ENCODE measurements at regions not wholly inside any gene's neighbourhood (a gene's known extent, or its start where the extent isn't known, plus 50 kb on each side); places are given as distances from the start of the nearest gene placed in this dataset.

DNA sequence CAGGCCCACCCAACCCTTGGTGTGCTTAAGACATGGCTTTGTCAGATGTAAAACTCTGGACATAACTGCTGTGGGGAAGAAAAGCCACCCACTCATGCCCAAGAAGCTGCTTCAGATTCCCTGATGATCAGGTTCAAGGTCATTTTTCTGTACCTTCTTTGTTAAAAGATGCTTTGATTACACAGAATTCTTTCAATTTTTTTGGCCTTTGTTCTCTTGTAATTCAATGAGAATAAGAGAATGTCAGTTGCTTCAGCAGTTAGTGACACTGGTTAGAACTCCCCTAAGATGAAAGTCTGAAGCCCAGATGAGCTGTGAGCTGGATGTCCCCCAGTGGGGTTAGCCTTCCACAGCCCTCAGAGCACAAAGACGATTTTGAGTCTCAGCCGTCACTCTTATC is 152.7 kb downstream of the CHRM3 start:
- no peaks in the 10 kb centered on the region for H3K4me1 ChIP-seq (ENCODE audit: control insufficient read depth, insufficient read depth, low read length)
- H3K27me3 ChIP-seq (ENCODE audit: control insufficient read depth, insufficient read depth, low read length): no peaks in the 10 kb centered on the region
- H3K9me3 ChIP-seq (ENCODE audit: control insufficient read depth, insufficient read depth, low read length): no peaks in the 10 kb centered on the region
- no peaks in the 10 kb centered on the region for H3K36me3 ChIP-seq (ENCODE audit: control insufficient read depth, insufficient read depth, low read length)
- H3K9ac ChIP-seq (ENCODE audit: low read depth, low read length): no peak overlapping the region
- no peak overlapping the region for H3K4me3 ChIP-seq (ENCODE audit: low read depth, low read length)

DNA sequence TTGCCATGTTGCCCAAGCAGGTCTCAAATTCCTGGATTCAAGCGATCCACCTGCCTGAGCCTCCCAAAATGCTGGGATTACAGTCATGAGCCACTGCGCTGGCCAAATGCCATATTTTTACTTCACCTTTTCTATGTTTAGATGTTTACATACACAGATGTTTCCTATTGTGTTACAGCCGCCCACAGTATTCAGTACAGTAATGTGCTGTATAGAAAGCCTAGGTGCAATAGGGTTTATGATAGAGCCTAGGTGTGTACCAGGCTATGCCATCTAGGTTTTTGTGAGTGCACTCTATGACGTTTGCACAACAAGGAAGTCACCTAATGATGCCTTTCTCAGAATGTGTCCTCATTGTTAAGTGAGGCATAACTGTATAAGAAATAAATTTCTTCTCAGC is 153.4 kb downstream of the CHRM3 start:
- Histone ChIP-seq H3K4me1 (ENCODE audit: control insufficient read depth, insufficient read depth, low read length) (no peaks in the 10 kb centered on the region), H3K4me3 (ENCODE audit: low read depth, low read length) (no peak overlapping the region), H3K9me3 (ENCODE audit: control insufficient read depth, insufficient read depth, low read length) (no peaks in the 10 kb centered on the region), H3K36me3 (ENCODE audit: control insufficient read depth, insufficient read depth, low read length) (no peaks in the 10 kb centered on the region), H3K27me3 (ENCODE audit: control insufficient read depth, insufficient read depth, low read length) (no peaks in the 10 kb centered on the region), H3K9ac (ENCODE audit: low read depth, low read length) (no peak overlapping the region)

DNA sequence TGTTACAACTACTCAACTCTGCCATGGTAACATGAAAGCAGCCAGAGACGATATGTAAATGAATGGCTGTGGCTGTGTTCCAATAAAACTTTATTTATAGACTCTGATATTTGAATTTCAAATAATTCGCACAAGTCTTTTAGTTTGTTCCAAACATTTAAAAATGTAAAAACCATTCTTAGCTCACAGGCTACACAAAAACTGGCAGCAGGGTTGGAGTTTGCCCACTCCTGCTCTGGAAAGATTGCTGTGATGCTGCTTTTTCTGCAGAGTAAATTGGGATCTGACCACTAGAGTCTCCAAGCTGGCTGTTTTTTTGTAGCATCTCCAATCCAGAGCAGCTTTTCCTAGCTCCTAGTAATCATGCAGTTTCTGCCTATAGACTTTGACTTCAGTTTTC is 157.5 kb downstream of the CHRM3 start:
- no peaks in the 10 kb centered on the region for H3K9me3 ChIP-seq (ENCODE audit: control insufficient read depth, insufficient read depth, low read length)
- no peaks in the 10 kb centered on the region for H3K27me3 ChIP-seq (ENCODE audit: control insufficient read depth, insufficient read depth, low read length)
- H3K36me3 ChIP-seq (ENCODE audit: control insufficient read depth, insufficient read depth, low read length): no peaks in the 10 kb centered on the region
- H3K4me3 ChIP-seq (ENCODE audit: low read depth, low read length): no peak overlapping the region
- no peaks in the 10 kb centered on the region for H3K4me1 ChIP-seq (ENCODE audit: control insufficient read depth, insufficient read depth, low read length)
- H3K9ac ChIP-seq (ENCODE audit: low read depth, low read length): no peak overlapping the region

DNA sequence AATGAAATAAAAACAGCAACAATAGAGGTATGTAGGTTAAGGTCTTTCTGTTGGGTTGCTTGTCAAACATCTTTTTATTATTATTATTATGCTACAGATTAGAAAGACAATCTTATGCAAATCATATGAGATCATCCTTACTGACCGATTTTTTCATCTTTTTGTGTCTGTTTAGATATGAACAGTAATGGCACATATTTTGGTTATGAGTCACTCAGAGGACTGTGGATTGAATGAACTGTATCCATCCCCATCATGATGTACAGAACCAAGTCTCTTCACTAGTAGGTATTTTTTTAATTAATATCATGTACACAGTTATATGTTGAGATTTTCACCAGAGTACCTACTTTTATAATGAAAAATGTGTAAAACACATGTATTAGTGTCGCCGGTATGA is 159.1 kb downstream of the CHRM3 start:
- Histone ChIP-seq H3K27me3 (ENCODE audit: control insufficient read depth, insufficient read depth, low read length) (no peaks in the 10 kb centered on the region), H3K4me3 (ENCODE audit: low read depth, low read length) (no peak overlapping the region), H3K9ac (ENCODE audit: low read depth, low read length) (no peak overlapping the region), H3K4me1 (ENCODE audit: control insufficient read depth, insufficient read depth, low read length) (no peaks in the 10 kb centered on the region), H3K36me3 (ENCODE audit: control insufficient read depth, insufficient read depth, low read length) (no peaks in the 10 kb centered on the region), H3K9me3 (ENCODE audit: control insufficient read depth, insufficient read depth, low read length) (no peaks in the 10 kb centered on the region)

DNA sequence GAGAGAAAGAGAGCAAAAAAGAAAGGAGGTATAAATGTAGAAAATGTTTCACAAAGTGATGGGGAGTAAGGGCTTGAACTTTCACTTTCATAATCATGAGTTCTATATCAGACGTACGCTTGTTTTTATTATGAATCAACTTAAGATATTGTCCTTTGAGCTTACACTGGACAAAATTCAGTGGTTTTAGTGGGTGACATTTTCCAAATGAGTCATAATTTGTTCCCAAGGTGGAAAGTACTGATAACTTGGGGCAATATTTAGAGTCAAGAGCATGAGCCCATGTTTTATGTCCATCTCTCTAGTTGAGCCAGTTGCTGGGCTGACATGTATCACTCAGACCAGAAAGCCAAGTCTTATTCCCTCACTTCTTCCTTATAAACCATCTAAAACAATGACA is 161.6 kb downstream of the CHRM3 start:
- no peaks in the 10 kb centered on the region for H3K27me3 ChIP-seq (ENCODE audit: control insufficient read depth, insufficient read depth, low read length)
- H3K9ac ChIP-seq (ENCODE audit: low read depth, low read length): no peak overlapping the region
- no peaks in the 10 kb centered on the region for H3K4me1 ChIP-seq (ENCODE audit: control insufficient read depth, insufficient read depth, low read length)
- H3K9me3 ChIP-seq (ENCODE audit: control insufficient read depth, insufficient read depth, low read length): no peaks in the 10 kb centered on the region
- H3K36me3 ChIP-seq (ENCODE audit: control insufficient read depth, insufficient read depth, low read length): no peaks in the 10 kb centered on the region
- H3K4me3 ChIP-seq (ENCODE audit: low read depth, low read length): no peak overlapping the region

DNA sequence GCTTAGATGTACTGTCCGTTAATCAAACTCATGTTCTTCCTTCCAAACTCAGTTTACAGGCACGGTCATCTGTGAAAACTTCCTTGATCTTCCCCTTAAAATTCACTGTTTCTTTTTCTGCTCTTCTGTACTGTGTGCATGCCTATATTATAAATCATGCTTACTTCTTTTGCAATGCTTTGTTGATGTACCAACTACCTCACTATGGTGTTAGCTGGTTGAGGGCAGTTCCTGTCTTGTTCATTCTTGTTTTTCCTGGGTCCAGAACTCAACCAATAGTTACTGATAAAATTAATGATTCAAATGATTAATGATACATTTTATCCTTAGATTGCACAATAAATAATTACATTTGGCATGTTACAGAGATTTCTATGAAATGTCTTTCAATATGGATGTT is 163.8 kb downstream of the CHRM3 start:
- Histone ChIP-seq H3K9ac (ENCODE audit: low read depth, low read length) (no peak overlapping the region), H3K9me3 (ENCODE audit: control insufficient read depth, insufficient read depth, low read length) (no peaks in the 10 kb centered on the region), H3K27me3 (ENCODE audit: control insufficient read depth, insufficient read depth, low read length) (no peaks in the 10 kb centered on the region), H3K36me3 (ENCODE audit: control insufficient read depth, insufficient read depth, low read length) (no peaks in the 10 kb centered on the region), H3K4me1 (ENCODE audit: control insufficient read depth, insufficient read depth, low read length) (no peaks in the 10 kb centered on the region), H3K4me3 (ENCODE audit: low read depth, low read length) (no peak overlapping the region)

DNA sequence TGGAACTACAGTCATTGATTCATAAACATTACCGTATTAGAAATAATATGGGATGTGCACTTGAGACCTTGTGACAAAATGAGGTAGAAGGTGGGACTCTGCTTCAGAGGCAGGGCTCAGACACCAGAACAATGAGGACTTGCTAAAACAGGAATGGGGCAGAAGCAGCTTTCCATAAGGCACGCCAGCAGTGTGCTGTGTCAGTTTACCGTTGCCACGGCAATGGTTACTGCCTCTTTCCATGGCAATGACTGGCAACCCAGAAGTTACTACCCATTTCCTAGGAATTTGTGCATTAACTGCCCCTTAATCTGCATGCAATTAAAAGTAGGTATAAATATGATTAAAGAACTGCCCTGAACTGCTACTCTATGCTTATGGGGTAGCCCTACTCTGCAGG is 169.0 kb downstream of the CHRM3 start:
- no peaks in the 10 kb centered on the region for H3K9me3 ChIP-seq (ENCODE audit: control insufficient read depth, insufficient read depth, low read length)
- H3K4me3 ChIP-seq (ENCODE audit: low read depth, low read length): no peak overlapping the region
- H3K27me3 ChIP-seq (ENCODE audit: control insufficient read depth, insufficient read depth, low read length): no peaks in the 10 kb centered on the region
- no peak overlapping the region for H3K9ac ChIP-seq (ENCODE audit: low read depth, low read length)
- no peaks in the 10 kb centered on the region for H3K36me3 ChIP-seq (ENCODE audit: control insufficient read depth, insufficient read depth, low read length)
- H3K4me1 ChIP-seq (ENCODE audit: control insufficient read depth, insufficient read depth, low read length): no peaks in the 10 kb centered on the region

DNA sequence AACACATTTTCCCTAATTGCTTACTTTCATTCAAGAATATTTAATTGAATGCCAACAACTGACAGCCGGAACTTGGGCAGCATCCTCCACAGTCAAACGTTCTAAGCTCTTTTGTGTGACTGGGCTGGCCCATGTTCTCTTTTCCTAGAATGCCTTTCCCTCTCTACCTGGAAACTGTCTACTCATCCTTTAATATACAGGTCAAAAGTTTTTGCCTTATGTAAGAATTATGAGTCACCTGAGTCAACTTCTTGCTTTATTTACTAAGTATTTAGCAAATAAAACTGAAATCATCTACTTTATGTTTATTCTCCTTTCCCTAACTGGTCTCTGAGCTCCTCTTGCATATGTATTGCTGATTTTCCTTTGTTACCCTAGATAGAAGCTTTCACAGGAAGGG is 172.2 kb downstream of the CHRM3 start:
- Histone ChIP-seq H3K36me3 (ENCODE audit: control insufficient read depth, insufficient read depth, low read length) (no peaks in the 10 kb centered on the region), H3K4me3 (ENCODE audit: low read depth, low read length) (no peak overlapping the region), H3K4me1 (ENCODE audit: control insufficient read depth, insufficient read depth, low read length) (no peaks in the 10 kb centered on the region), H3K27me3 (ENCODE audit: control insufficient read depth, insufficient read depth, low read length) (no peaks in the 10 kb centered on the region), H3K9me3 (ENCODE audit: control insufficient read depth, insufficient read depth, low read length) (no peaks in the 10 kb centered on the region), H3K9ac (ENCODE audit: low read depth, low read length) (no peak overlapping the region)

DNA sequence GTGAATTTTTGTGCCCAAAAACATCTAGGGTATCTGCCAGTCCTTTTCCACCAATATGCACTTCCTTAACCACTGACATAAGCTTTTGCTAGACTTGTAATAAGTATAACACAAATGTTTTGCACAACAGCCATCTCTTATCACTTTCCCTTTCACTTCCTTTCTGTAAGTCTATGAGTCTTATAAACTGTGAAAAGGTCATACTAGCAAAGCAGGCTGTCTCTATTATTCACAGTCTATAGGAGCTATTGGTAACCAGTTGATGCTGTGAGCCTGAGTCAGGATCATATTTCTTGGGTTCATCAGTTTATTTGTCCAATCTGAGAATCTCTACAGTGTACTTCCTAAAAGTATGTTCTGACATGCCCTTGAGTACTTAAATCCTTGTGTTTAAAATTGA is 172.6 kb downstream of the CHRM3 start:
- Histone ChIP-seq H3K4me1 (ENCODE audit: control insufficient read depth, insufficient read depth, low read length) (no peaks in the 10 kb centered on the region), H3K9me3 (ENCODE audit: control insufficient read depth, insufficient read depth, low read length) (no peaks in the 10 kb centered on the region), H3K9ac (ENCODE audit: low read depth, low read length) (no peak overlapping the region), H3K4me3 (ENCODE audit: low read depth, low read length) (no peak overlapping the region), H3K36me3 (ENCODE audit: control insufficient read depth, insufficient read depth, low read length) (no peaks in the 10 kb centered on the region), H3K27me3 (ENCODE audit: control insufficient read depth, insufficient read depth, low read length) (no peaks in the 10 kb centered on the region)

DNA sequence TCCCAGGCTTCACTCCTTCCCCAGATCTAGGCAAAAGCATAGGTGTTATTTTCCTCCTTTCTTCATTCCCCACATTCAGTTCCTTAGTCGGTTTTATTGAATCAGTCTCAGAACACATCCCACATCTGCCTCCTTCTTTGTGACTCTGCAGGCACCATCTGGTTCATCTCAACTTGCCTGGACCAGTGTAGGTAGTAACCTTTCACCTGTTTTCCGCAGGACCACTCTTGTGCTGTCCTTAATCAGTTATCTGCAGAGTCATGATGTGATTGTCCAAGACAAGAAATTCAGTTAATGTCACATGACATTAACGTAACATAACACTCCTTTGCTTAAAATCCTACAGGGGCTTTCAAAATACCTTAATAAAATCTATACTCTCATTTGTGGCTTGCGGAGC is 174.6 kb downstream of the CHRM3 start:
- Histone ChIP-seq H3K9ac (ENCODE audit: low read depth, low read length) (no peak overlapping the region), H3K9me3 (ENCODE audit: control insufficient read depth, insufficient read depth, low read length) (no peaks in the 10 kb centered on the region), H3K4me1 (ENCODE audit: control insufficient read depth, insufficient read depth, low read length) (no peaks in the 10 kb centered on the region), H3K4me3 (ENCODE audit: low read depth, low read length) (no peak overlapping the region), H3K36me3 (ENCODE audit: control insufficient read depth, insufficient read depth, low read length) (no peaks in the 10 kb centered on the region), H3K27me3 (ENCODE audit: control insufficient read depth, insufficient read depth, low read length) (no peaks in the 10 kb centered on the region)

DNA sequence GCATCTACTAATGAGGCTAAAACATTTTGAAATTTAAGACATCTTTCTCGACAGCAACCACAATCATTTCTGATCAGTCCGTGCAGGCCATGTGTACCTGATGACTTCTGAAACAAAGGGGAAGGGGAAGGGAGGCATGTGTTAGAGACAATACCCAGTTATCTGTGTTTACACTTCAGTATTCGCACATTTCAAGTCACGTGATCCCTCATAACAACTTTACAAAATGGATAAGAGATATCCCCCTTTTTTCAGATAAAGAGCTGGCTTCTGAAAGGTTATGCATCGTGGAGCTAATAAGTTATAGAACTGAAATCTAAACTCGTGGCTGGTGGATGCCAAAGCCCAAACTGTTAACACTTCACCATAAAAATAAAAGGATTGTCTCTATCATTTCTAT is 175.7 kb downstream of the CHRM3 start:
- Histone ChIP-seq H3K27me3 (ENCODE audit: control insufficient read depth, insufficient read depth, low read length) (no peaks in the 10 kb centered on the region), H3K36me3 (ENCODE audit: control insufficient read depth, insufficient read depth, low read length) (no peaks in the 10 kb centered on the region), H3K9me3 (ENCODE audit: control insufficient read depth, insufficient read depth, low read length) (no peaks in the 10 kb centered on the region), H3K4me3 (ENCODE audit: low read depth, low read length) (no peak overlapping the region), H3K9ac (ENCODE audit: low read depth, low read length) (no peak overlapping the region), H3K4me1 (ENCODE audit: control insufficient read depth, insufficient read depth, low read length) (no peaks in the 10 kb centered on the region)

DNA sequence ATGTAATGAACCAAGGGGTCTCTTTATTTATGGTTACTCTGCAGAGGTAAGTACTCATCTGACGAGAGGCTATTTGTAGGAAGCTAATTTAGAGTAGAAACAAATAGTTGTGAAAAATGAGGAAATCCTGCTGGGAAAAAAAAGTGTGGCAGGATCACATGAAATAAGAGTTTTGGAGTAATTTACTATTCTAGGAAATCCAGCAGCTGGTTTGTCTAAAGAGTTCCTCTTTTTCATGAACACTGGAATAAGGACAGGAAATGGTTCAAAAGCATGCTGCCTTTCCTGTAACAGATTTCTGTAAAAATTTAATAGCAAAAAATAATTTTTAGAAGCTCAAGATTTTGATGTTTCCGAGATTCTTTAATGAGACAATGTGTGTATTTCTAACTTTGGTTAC is 177.3 kb downstream of the CHRM3 start:
- H3K9me3 ChIP-seq (ENCODE audit: control insufficient read depth, insufficient read depth, low read length): no peaks in the 10 kb centered on the region
- no peak overlapping the region for H3K9ac ChIP-seq (ENCODE audit: low read depth, low read length)
- H3K4me1 ChIP-seq (ENCODE audit: control insufficient read depth, insufficient read depth, low read length): no peaks in the 10 kb centered on the region
- no peaks in the 10 kb centered on the region for H3K36me3 ChIP-seq (ENCODE audit: control insufficient read depth, insufficient read depth, low read length)
- H3K27me3 ChIP-seq (ENCODE audit: control insufficient read depth, insufficient read depth, low read length): no peaks in the 10 kb centered on the region
- no peak overlapping the region for H3K4me3 ChIP-seq (ENCODE audit: low read depth, low read length)

DNA sequence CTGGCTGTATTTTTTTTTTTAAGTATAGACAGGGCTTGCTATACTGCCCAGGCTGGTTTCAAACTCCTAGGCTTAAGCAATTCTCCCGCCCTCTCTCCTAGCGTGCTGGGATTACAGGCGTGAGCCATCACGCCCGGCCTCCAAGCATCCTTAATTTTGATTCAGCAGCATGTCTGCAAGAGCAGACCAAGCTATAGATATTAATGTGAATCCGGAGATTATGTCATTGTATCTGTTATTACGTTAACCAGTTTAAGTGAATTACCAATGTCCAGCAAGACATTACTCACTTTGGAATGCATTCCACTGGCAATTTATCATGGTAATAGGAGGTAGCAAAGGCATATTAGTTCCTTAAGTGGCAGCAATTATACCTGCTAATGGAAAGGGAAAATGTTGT is 179.7 kb downstream of the CHRM3 start:
- Histone ChIP-seq H3K27me3 (ENCODE audit: control insufficient read depth, insufficient read depth, low read length) (no peaks in the 10 kb centered on the region), H3K9ac (ENCODE audit: low read depth, low read length) (no peak overlapping the region), H3K36me3 (ENCODE audit: control insufficient read depth, insufficient read depth, low read length) (no peaks in the 10 kb centered on the region), H3K4me1 (ENCODE audit: control insufficient read depth, insufficient read depth, low read length) (no peaks in the 10 kb centered on the region), H3K9me3 (ENCODE audit: control insufficient read depth, insufficient read depth, low read length) (no peaks in the 10 kb centered on the region), H3K4me3 (ENCODE audit: low read depth, low read length) (no peak overlapping the region)
